GM23248 (cell line): ENCODE measurements at regions not wholly inside any gene's neighbourhood (a gene's known extent, or its start where the extent isn't known, plus 50 kb on each side); places are given as distances from the start of the nearest gene placed in this dataset.

Experiments used
- DNase-seq: peaks from one replicate; pipeline ENCODE4 v3.0.0-alpha.2; 2015
- H2AFZ ChIP-seq: fragments of 200-600 bp; sonication (generic); 2 replicates; pipeline ENCODE4 v1.6.1; 2016; ENCODE audit warnings: antibody characterized with exemption
- H3F3A ChIP-seq: fragments of 200-600 bp; sonication (generic); 2 replicates; pipeline ENCODE4 v1.6.1; 2016; ENCODE audit warnings: mild to moderate bottlenecking, antibody characterized with exemption, mixed run types; ENCODE audit not compliant: insufficient read depth
- H3K27ac ChIP-seq: fragments of 200-600 bp; sonication (generic); 2 replicates; pipeline ENCODE4 v1.5.1; 2016; ENCODE audit warnings: mild to moderate bottlenecking
- H3K27me3 ChIP-seq: fragments of 200-600 bp; sonication (generic); replicated peaks from 2 replicates; pipeline ENCODE4 v1.6.1; 2016; ENCODE audit warnings: mild to moderate bottlenecking; ENCODE audit not compliant: insufficient read depth
- H3K36me3 ChIP-seq: fragments of 200-600 bp; sonication (generic); 2 replicates; pipeline ENCODE4 v1.6.1; 2016; ENCODE audit warnings: low read depth, mild to moderate bottlenecking
- H3K4me1 ChIP-seq: fragments of 200-600 bp; sonication (generic); 2 replicates; pipeline ENCODE4 v1.6.1; 2016; ENCODE audit warnings: mild to moderate bottlenecking; ENCODE audit not compliant: insufficient read depth
- H3K4me2 ChIP-seq: fragments of 200-600 bp; sonication (generic); one replicate; pipeline ENCODE4 v1.6.1; 2016; ENCODE audit warnings: mild to moderate bottlenecking; ENCODE audit not compliant: unreplicated experiment
- H3K4me3 ChIP-seq: fragments of 200-600 bp; sonication (generic); 2 replicates; pipeline ENCODE4 v1.5.1; 2016; ENCODE audit warnings: mild to moderate bottlenecking
- H3K79me2 ChIP-seq: fragments of 200-600 bp; sonication (generic); 2 replicates; pipeline ENCODE4 v1.6.1; 2016; ENCODE audit warnings: mild to moderate bottlenecking; ENCODE audit not compliant: insufficient read depth
- H3K9ac ChIP-seq: fragments of 200-600 bp; sonication (generic); 2 replicates; pipeline ENCODE4 v1.6.1; 2016; ENCODE audit warnings: mild to moderate bottlenecking
- H3K9me2 ChIP-seq: fragments of 200-600 bp; sonication (generic); 2 replicates; pipeline ENCODE4 v1.6.1; 2016; ENCODE audit warnings: mixed run types, mild to moderate bottlenecking, moderate library complexity; ENCODE audit not compliant: insufficient read depth
- H3K9me3 ChIP-seq: fragments of 200-600 bp; sonication (generic); one replicate; pipeline ENCODE4 v1.6.1; 2017; ENCODE audit warnings: low read depth
- H4K20me1 ChIP-seq: fragments of 200-600 bp; sonication (generic); 2 replicates; pipeline ENCODE4 v1.6.0; 2016; ENCODE audit not compliant: insufficient read depth
- EZH2 ChIP-seq: fragments of 200-600 bp; sonication (generic); IDR thresholded peaks from 2 replicates; pipeline ENCODE4 v1.6.1; 2018; ENCODE audit warnings: antibody characterized with exemption, mild to moderate bottlenecking; ENCODE audit not compliant: insufficient read depth, poor library complexity, severe bottlenecking
- EZH2phosphoT487 ChIP-seq: fragments of 200-600 bp; sonication (generic); IDR thresholded peaks from 2 replicates; pipeline ENCODE4 v1.6.1; 2018; ENCODE audit warnings: antibody characterized with exemption, moderate library complexity, mild to moderate bottlenecking, low read depth; ENCODE audit not compliant: insufficient read depth
- WGBS, 2 experiments: methylation state at CpG; one replicate each; pipeline ENCODE4 v1.1.6; 2015 to 2017; ENCODE audit warnings: low lambda C conversion rate in 2 of 2, low coverage in 1 of 2; ENCODE audit errors: missing lambda C conversion rate in 2 of 2; 5-methylcytosine and 5-hydroxymethylcytosine counted together
- in situ Hi-C: fragments of 300-500 bp; cut with MboI; formaldehyde crosslinking; loops from 2 replicates; pipeline ENCODE4 v1.15.0; 2020

- 37 to 41% methylated on average over 9 of the region's 9 CpGs for WGBS, 2 experiments
- Histone ChIP-seq H3K36me3 (no peaks in the 10 kb centered on the region), H3K4me2 (no peak overlapping the region), H3F3A (no peaks in the 10 kb centered on the region), H2AFZ (no peak overlapping the region), H3K27ac (no peak overlapping the region), H3K27me3 (no peaks in the 10 kb centered on the region; the same call in 1 of the 2 replicates), H3K4me1 (no peaks in the 10 kb centered on the region), H4K20me1 (no peaks in the 10 kb centered on the region), H3K9ac (no peak overlapping the region), H3K9me3 (no peaks in the 10 kb centered on the region), H3K4me3 (no peak overlapping the region), H3K9me2 (no peaks in the 10 kb centered on the region), H3K79me2 (no peaks in the 10 kb centered on the region)
- DNase-seq: no peak
- TF ChIP-seq EZH2phosphoT487 (no peak), EZH2 (no peak)
- in situ Hi-C loops: no loop called here
Observed at GRCh38 chr1:38326856-38327255, 280.3 kb upstream of the POU3F1 start.

GRCh38 chr1:38326135-38326534 is 279.5 kb upstream of the POU3F1 start:
- Histone ChIP-seq H3K79me2 (no peaks in the 10 kb centered on the region), H3K9me2 (no peaks in the 10 kb centered on the region), H3F3A (no peaks in the 10 kb centered on the region)

GRCh38 chr1:38312753-38313152 is 266.2 kb upstream of the POU3F1 start:
- Histone ChIP-seq H3K27ac (no peak overlapping the region), H3K9ac (no peak overlapping the region), H2AFZ (no peak overlapping the region), H3K79me2 (no peaks in the 10 kb centered on the region), H3K4me2 (no peak overlapping the region), H3K4me1 (no peaks in the 10 kb centered on the region), H3K9me3 (no peaks in the 10 kb centered on the region), H3K4me3 (no peak overlapping the region), H4K20me1 (no peaks in the 10 kb centered on the region), H3K9me2 (no peaks in the 10 kb centered on the region), H3K27me3 (no peaks in the 10 kb centered on the region), H3F3A (no peaks in the 10 kb centered on the region), H3K36me3 (no peaks in the 10 kb centered on the region)
- in situ Hi-C loops: no loop called here
- DNase-seq: no peak
- WGBS, 2 experiments: 35 to 47% methylated on average over 2 of the region's 2 CpGs
- TF ChIP-seq EZH2 (no peak), EZH2phosphoT487 (no peak)

More at GRCh38 chr1:38326135-38326534, 279.5 kb upstream of the POU3F1 start:
- no peak overlapping the region for H3K4me3 ChIP-seq
- in situ Hi-C loops: no loop called here
- H2AFZ ChIP-seq: no peak overlapping the region
- no peak for DNase-seq
- WGBS, 2 experiments: 6 to 9% methylated on average over 3 of the region's 3 CpGs
- no peaks in the 10 kb centered on the region for H4K20me1 ChIP-seq
- no peaks in the 10 kb centered on the region for H3K9me3 ChIP-seq
- no peak overlapping the region for H3K4me2 ChIP-seq
- H3K27me3 ChIP-seq: no peaks in the 10 kb centered on the region; the same call in 1 of the 2 replicates
- H3K4me1 ChIP-seq: no peaks in the 10 kb centered on the region
- H3K27ac ChIP-seq: no peak overlapping the region
- H3K9ac ChIP-seq: no peak overlapping the region
- H3K36me3 ChIP-seq: no peaks in the 10 kb centered on the region
- TF ChIP-seq EZH2phosphoT487: no peak
- TF ChIP-seq EZH2: no peak

- no peaks in the 10 kb centered on the region for H4K20me1 ChIP-seq
- no peaks in the 10 kb centered on the region for H3K4me1 ChIP-seq
- H3K9ac ChIP-seq: no peak overlapping the region
- H3K4me3 ChIP-seq: no peak overlapping the region
- H3K9me3 ChIP-seq: no peaks in the 10 kb centered on the region
- no peak overlapping the region for H3K27ac ChIP-seq
- no peak for DNase-seq
- H3K27me3 ChIP-seq: no peaks in the 10 kb centered on the region
- H3K4me2 ChIP-seq: no peak overlapping the region
- WGBS, 2 experiments: 0 to 3% methylated on average over 1 of the region's 1 CpG
- no peaks in the 10 kb centered on the region for H3F3A ChIP-seq
- no peaks in the 10 kb centered on the region for H3K79me2 ChIP-seq
- H3K36me3 ChIP-seq: no peaks in the 10 kb centered on the region
- TF ChIP-seq EZH2 (no peak), EZH2phosphoT487 (no peak)
- no peaks in the 10 kb centered on the region for H3K9me2 ChIP-seq
- in situ Hi-C loops: no loop called here
- no peak overlapping the region for H2AFZ ChIP-seq
Observed at GRCh38 chr1:38310079-38310478, 263.5 kb upstream of the POU3F1 start.

- TF ChIP-seq EZH2phosphoT487 (no peak), EZH2 (no peak)
- Histone ChIP-seq H4K20me1 (no peaks in the 10 kb centered on the region), H3K4me2 (no peak overlapping the region), H3K36me3 (no peaks in the 10 kb centered on the region), H2AFZ (no peak overlapping the region), H3K9me3 (no peaks in the 10 kb centered on the region), H3K79me2 (no peaks in the 10 kb centered on the region), H3K4me3 (no peak overlapping the region), H3K27me3 (no peaks in the 10 kb centered on the region), H3K27ac (no peak overlapping the region), H3K9me2 (no peaks in the 10 kb centered on the region), H3F3A (no peaks in the 10 kb centered on the region), H3K9ac (no peak overlapping the region), H3K4me1 (no peaks in the 10 kb centered on the region)
- no peak for DNase-seq
- 22 to 29% methylated on average over 2 of the region's 2 CpGs for WGBS, 2 experiments
- in situ Hi-C loops: no loop called here
Observed at GRCh38 chr1:38308780-38309179, 262.2 kb upstream of the POU3F1 start.
